Endothelial cell of umbilical vein (primary cell): ENCODE measurements at regions not wholly inside any gene's neighbourhood (a gene's known extent, or its start where the extent isn't known, plus 50 kb on each side); places are given as distances from the start of the nearest gene placed in this dataset.

ENCODE experiments used
- CTCF ChIP-seq, 2 donors: IDR thresholded peaks; 1 replicate in 1 of 2; 2 replicates in 1 of 2; pipeline ENCODE4 v1.5.1; 2011; ENCODE audit warnings: low read length in 2 of 2, mild to moderate bottlenecking in 2 of 2, moderate library complexity in 2 of 2, control low read depth in 1 of 2, inconsistent platforms in 1 of 2, low read depth in 1 of 2; ENCODE audit not compliant: insufficient read depth in 1 of 2; ENCODE audit errors: extremely low read depth in 1 of 2
- POLR2A ChIP-seq: IDR thresholded peaks from 2 replicates; pipeline ENCODE4 v1.6.1; 2012; ENCODE audit warnings: low read depth, mild to moderate bottlenecking, control low read depth, low read length
- POLR2AphosphoS5 ChIP-seq: IDR thresholded peaks from 2 replicates; pipeline ENCODE4 v1.6.1; 2012; ENCODE audit warnings: low read depth, mild to moderate bottlenecking, control low read depth, low read length, moderate library complexity; ENCODE audit not compliant: insufficient read depth

DNA sequence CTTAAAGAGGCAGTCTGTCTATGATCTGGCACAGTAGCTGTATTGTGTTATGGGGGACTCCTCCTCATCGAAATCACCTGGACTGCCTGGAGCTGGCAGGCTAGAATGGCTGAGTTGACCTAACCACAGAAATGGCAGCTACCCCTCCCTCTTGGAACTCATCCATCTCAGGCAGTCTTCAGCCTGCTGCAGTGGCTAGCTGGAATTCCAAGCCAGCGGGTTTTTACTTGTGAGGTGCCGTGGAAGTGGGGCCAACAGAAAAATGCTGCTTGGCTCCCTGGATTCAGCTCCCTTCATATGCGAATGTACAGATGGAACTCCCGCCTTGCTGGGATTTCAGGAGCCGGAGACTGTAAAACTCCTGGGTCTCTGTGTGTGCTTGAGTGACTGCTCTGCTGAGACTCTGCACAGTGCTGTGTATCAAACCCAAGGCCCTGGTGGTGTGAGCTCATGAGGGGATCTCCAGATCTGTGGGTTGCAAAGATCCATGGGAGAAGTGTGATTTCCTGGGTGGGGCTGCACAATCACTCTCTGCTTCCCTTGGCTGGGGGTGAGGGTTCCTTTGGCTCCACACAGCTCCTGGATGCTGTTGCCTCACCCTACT lies 316.9 kb downstream of the CTH start:
- TF ChIP-seq POLR2A = no peak
- TF ChIP-seq POLR2AphosphoS5 = no peak
- no peak for TF ChIP-seq CTCF (IDR thresholded peaks at IDR 0.05; ENCODE audit: extremely low read depth in 1 of 2, insufficient read depth in 1 of 2, low read depth in 1 of 2, low read length in 2 of 2)
